ENCODE measurements at regions not wholly inside any gene's neighbourhood (a gene's known extent, or its start where the extent isn't known, plus 50 kb on each side); places are given as distances from the start of the nearest gene placed in this dataset.

- Histone ChIP-seq H3K4me3 (ENCODE audit: low read depth, low read length) (no peak overlapping the region), H3K9ac (no peak overlapping the region), H3K4me2 (ENCODE audit: low read length) (no peak overlapping the region), H3K27me3 (ENCODE audit: control insufficient read depth, insufficient read depth, low read length) (no peaks in the 10 kb centered on the region), H3K9me3 (ENCODE audit: control insufficient read depth, low read length) (no peaks in the 10 kb centered on the region), H3K4me1 (no peaks in the 10 kb centered on the region), H3K27ac (no peak overlapping the region), H3K36me3 (ENCODE audit: control insufficient read depth, insufficient read depth, low read length) (no peaks in the 10 kb centered on the region), H3K79me2 (no peaks in the 10 kb centered on the region), H2AFZ (no peak overlapping the region)
- no peak for TF ChIP-seq CTCF (IDR thresholded peaks at IDR 0.05)
Measured at GRCh38 chr1:118618618-118619340, 369.4 kb downstream of the TBX15 start.

GRCh38 chr1:118617916-118618315, 370.2 kb downstream of the TBX15 start:
- no peaks in the 10 kb centered on the region for H3K9me3 ChIP-seq (ENCODE audit: control insufficient read depth, low read length)
- no peaks in the 10 kb centered on the region for H3K4me1 ChIP-seq
- no peaks in the 10 kb centered on the region for H3K79me2 ChIP-seq
- no peaks in the 10 kb centered on the region for H3K27me3 ChIP-seq (ENCODE audit: control insufficient read depth, insufficient read depth, low read length)
- no peak overlapping the region for H2AFZ ChIP-seq
- no peak for TF ChIP-seq CTCF (IDR thresholded peaks at IDR 0.05)
- no peak overlapping the region for H3K4me2 ChIP-seq (ENCODE audit: low read length)
- no peak overlapping the region for H3K4me3 ChIP-seq (ENCODE audit: low read depth, low read length)
- H3K27ac ChIP-seq = no peak overlapping the region
- no peak overlapping the region for H3K9ac ChIP-seq
- no peaks in the 10 kb centered on the region for H3K36me3 ChIP-seq (ENCODE audit: control insufficient read depth, insufficient read depth, low read length)

- no peaks in the 10 kb centered on the region for H3K36me3 ChIP-seq (ENCODE audit: control insufficient read depth, insufficient read depth, low read length)
- no peak overlapping the region for H3K27ac ChIP-seq
- H3K4me3 ChIP-seq (ENCODE audit: low read depth, low read length) = no peak overlapping the region
- no peaks in the 10 kb centered on the region for H3K9me3 ChIP-seq (ENCODE audit: control insufficient read depth, low read length)
- no peaks in the 10 kb centered on the region for H3K79me2 ChIP-seq
- TF ChIP-seq CTCF (IDR thresholded peaks at IDR 0.05) = no peak
- no peak overlapping the region for H3K4me2 ChIP-seq (ENCODE audit: low read length)
- no peaks in the 10 kb centered on the region for H3K4me1 ChIP-seq
- no peaks in the 10 kb centered on the region for H3K27me3 ChIP-seq (ENCODE audit: control insufficient read depth, insufficient read depth, low read length)
- no peak overlapping the region for H3K9ac ChIP-seq
- H2AFZ ChIP-seq = no peak overlapping the region
Measured at GRCh38 chr1:118615066-118615465, 373.1 kb downstream of the TBX15 start.

- Histone ChIP-seq H3K79me2 (no peaks in the 10 kb centered on the region), H3K27me3 (ENCODE audit: control insufficient read depth, insufficient read depth, low read length) (no peaks in the 10 kb centered on the region), H3K4me1 (no peaks in the 10 kb centered on the region), H3K36me3 (ENCODE audit: control insufficient read depth, insufficient read depth, low read length) (no peaks in the 10 kb centered on the region), H3K27ac (no peak overlapping the region), H3K9ac (no peak overlapping the region), H2AFZ (no peak overlapping the region), H3K4me2 (ENCODE audit: low read length) (no peak overlapping the region), H3K9me3 (ENCODE audit: control insufficient read depth, low read length) (no peaks in the 10 kb centered on the region), H3K4me3 (ENCODE audit: low read depth, low read length) (no peak overlapping the region)
- no peak for TF ChIP-seq CTCF (IDR thresholded peaks at IDR 0.05)
Measured at GRCh38 chr1:118589238-118589846, 398.8 kb downstream of the TBX15 start.

GRCh38 chr1:118588566-118588965, 399.6 kb downstream of the TBX15 start:
- no peaks in the 10 kb centered on the region for H3K36me3 ChIP-seq (ENCODE audit: control insufficient read depth, insufficient read depth, low read length)
- no peaks in the 10 kb centered on the region for H3K27me3 ChIP-seq (ENCODE audit: control insufficient read depth, insufficient read depth, low read length)
- H3K4me3 ChIP-seq (ENCODE audit: low read depth, low read length) = no peak overlapping the region
- H3K9me3 ChIP-seq (ENCODE audit: control insufficient read depth, low read length) = no peaks in the 10 kb centered on the region
- H3K4me1 ChIP-seq = no peaks in the 10 kb centered on the region
- TF ChIP-seq CTCF (IDR thresholded peaks at IDR 0.05) = no peak
- no peak overlapping the region for H2AFZ ChIP-seq
- H3K9ac ChIP-seq = no peak overlapping the region
- H3K4me2 ChIP-seq (ENCODE audit: low read length) = no peak overlapping the region
- no peaks in the 10 kb centered on the region for H3K79me2 ChIP-seq
- H3K27ac ChIP-seq = no peak overlapping the region

Measured in parathyroid adenoma (tissue), 2 donors.